Nephron (organoid): ENCODE measurements at regions not wholly inside any gene's neighbourhood (a gene's known extent, or its start where the extent isn't known, plus 50 kb on each side); places are given as distances from the start of the nearest gene placed in this dataset.

Experiments used
- H3K27ac Mint-ChIP-seq, 3 experiments: 2 replicates each; pipeline ENCODE4 v1.8.0; 2020; ENCODE audit warnings: mixed read lengths in 3 of 3, mild to moderate bottlenecking in 2 of 3, moderate library complexity in 1 of 3
- H3K27me3 Mint-ChIP-seq: 2 replicates; pipeline ENCODE4 v1.8.0; 2021; ENCODE audit warnings: low read depth, mild to moderate bottlenecking, moderate library complexity, mixed read lengths
- H3K36me3 Mint-ChIP-seq: 2 replicates; pipeline ENCODE4 v1.8.0; 2020; ENCODE audit warnings: low read depth, mixed read lengths
- H3K4me1 Mint-ChIP-seq: 2 replicates; pipeline ENCODE4 v1.8.0; 2020; ENCODE audit warnings: mixed read lengths
- H3K4me3 Mint-ChIP-seq, 3 experiments: 2 replicates each; pipeline ENCODE4 v1.8.0; 2020; ENCODE audit warnings: mild to moderate bottlenecking in 3 of 3, mixed read lengths in 3 of 3, moderate library complexity in 2 of 3
- H3K9me3 Mint-ChIP-seq: 2 replicates; pipeline ENCODE4 v1.8.0; 2020; ENCODE audit warnings: mixed read lengths
- TF ChIP-seq, protein P1 (sequence below), 3 experiments: fragments of 200-600 bp; sonication (generic); IDR thresholded peaks; one replicate each; pipeline ENCODE4 v1.5.0; 2021; ENCODE audit warnings: antibody characterized with exemption in 3 of 3; ENCODE audit not compliant: unreplicated experiment in 3 of 3

DNA sequence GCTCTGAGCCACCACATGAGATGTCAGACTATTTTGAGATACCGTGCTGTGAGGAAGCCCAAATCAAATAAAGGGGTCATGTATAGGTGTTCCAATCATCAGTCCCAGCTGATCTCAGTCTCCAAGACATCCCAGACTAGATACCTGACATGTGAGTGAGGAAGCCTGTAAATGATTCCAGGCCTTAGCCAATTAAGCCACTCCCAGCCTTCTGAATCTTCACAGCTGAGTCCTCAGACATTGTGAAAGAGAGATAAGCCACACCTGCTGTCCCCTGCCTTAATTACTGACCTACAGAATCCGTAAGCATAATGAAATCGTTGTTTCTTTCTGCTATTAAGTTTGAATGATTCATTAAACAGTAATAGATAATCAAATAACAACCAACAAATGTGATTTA is 671.4 kb downstream of the ZNF674 start:
- Mint-ChIP-seq H3K36me3 (no peaks in the 10 kb centered on the region), H3K4me1 (no peaks in the 10 kb centered on the region), H3K27me3 (no peaks in the 10 kb centered on the region), H3K27ac (no peak overlapping the region), H3K4me3 (no peak overlapping the region), H3K9me3 (no peaks in the 10 kb centered on the region)
- TF ChIP-seq, protein P1, sequence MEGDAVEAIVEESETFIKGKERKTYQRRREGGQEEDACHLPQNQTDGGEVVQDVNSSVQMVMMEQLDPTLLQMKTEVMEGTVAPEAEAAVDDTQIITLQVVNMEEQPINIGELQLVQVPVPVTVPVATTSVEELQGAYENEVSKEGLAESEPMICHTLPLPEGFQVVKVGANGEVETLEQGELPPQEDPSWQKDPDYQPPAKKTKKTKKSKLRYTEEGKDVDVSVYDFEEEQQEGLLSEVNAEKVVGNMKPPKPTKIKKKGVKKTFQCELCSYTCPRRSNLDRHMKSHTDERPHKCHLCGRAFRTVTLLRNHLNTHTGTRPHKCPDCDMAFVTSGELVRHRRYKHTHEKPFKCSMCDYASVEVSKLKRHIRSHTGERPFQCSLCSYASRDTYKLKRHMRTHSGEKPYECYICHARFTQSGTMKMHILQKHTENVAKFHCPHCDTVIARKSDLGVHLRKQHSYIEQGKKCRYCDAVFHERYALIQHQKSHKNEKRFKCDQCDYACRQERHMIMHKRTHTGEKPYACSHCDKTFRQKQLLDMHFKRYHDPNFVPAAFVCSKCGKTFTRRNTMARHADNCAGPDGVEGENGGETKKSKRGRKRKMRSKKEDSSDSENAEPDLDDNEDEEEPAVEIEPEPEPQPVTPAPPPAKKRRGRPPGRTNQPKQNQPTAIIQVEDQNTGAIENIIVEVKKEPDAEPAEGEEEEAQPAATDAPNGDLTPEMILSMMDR (IDR thresholded peaks at IDR 0.05; ENCODE audit: unreplicated experiment in 3 of 3), result no peak

DNA sequence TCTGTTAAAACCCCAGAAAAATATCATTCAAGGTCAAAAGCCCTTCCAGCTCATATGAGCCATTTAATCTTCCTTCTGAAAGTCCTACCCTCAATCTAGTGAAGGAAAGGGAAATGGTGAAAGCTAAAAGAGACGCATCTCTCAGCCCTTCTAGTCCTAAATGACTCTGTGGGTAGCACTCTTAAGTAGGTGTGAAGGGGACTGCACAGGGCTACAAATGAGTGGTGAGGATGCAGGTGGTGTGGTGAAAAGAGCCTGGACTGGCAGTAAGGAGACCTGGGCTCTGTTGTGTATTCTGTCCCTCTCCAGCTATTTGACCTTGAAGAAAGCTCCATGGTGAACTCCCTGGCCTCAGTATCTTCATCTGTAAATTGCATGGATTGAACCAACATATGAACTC is 671.8 kb upstream of the DIPK2B start:
- TF ChIP-seq, protein P1 (IDR thresholded peaks at IDR 0.05; ENCODE audit: unreplicated experiment in 3 of 3), result no peak
- Mint-ChIP-seq H3K9me3 (no peaks in the 10 kb centered on the region), H3K4me3 (no peak overlapping the region), H3K27ac (no peak overlapping the region), H3K4me1 (no peaks in the 10 kb centered on the region), H3K36me3 (no peaks in the 10 kb centered on the region), H3K27me3 (no peaks in the 10 kb centered on the region)

DNA sequence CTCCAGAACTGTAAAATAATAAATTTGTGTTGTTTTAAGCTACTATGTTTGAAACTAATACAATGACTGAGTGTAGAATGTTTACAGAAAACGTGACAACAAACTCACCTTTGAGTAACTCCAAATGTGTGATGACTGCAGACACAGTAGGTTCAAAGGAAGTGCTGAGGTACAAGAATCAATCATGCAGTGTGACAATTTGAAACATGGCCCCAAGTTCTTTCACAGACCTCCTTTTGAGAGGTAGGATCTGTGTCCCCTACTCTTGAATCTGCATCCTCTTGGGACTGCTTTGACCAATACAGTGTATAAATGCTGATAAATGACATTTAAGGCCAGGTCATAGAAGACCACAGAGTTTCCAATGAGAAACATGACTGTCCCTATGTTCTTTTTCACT is 667.7 kb upstream of the DIPK2B start:
- Mint-ChIP-seq H3K9me3 (no peaks in the 10 kb centered on the region), H3K27ac (no peak overlapping the region), H3K4me3 (no peak overlapping the region), H3K4me1 (no peaks in the 10 kb centered on the region), H3K27me3 (no peaks in the 10 kb centered on the region), H3K36me3 (no peaks in the 10 kb centered on the region)
- TF ChIP-seq, protein P1 (IDR thresholded peaks at IDR 0.05; ENCODE audit: unreplicated experiment in 3 of 3), result no peak

DNA sequence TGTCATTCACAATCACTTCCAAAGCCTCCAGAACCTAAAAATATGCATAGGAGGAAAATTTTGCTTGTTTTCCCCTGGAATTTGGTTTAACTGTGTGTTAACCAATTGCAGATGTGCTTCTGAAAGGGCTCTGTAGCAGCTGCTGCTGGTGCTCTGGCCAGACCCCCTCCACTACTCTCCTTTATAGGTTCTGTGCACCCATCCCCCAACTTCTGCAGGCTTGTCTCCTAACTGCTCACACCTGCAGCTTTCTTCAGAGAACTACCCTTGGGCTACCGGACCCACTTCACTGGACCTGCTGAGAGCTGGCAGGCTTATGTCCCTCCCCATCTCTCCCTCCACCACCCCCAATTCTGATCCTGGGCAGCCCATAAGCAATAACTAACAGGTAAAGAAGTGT is 662.1 kb upstream of the DIPK2B start:
- Mint-ChIP-seq H3K4me3 (no peak overlapping the region), H3K4me1 (no peaks in the 10 kb centered on the region), H3K36me3 (no peaks in the 10 kb centered on the region), H3K9me3 (no peaks in the 10 kb centered on the region), H3K27ac (no peak overlapping the region), H3K27me3 (no peaks in the 10 kb centered on the region)
- TF ChIP-seq, protein P1 (IDR thresholded peaks at IDR 0.05; ENCODE audit: unreplicated experiment in 3 of 3), result no peak

DNA sequence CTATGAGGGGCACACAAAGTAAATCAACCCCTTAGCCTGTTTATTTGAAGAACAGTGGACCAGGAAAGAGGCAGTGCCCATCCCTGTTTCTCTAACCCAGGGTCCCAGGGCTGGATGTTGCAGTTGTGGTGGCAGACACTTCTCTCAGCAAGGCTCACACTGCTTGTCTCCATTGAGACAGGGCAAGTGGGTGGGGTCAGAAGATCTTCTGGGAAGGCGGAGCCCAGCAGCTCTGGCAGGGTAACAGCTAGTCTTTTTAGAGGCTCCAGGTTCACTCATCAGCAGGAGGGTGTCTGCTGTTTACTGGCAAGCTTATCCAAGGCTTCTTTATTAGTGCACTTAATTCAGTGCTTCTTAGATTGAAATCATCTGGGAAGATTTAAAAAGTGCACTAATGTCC is 659.8 kb upstream of the DIPK2B start:
- no peak overlapping the region for H3K27ac Mint-ChIP-seq
- H3K36me3 Mint-ChIP-seq, result no peaks in the 10 kb centered on the region
- TF ChIP-seq, protein P1 (IDR thresholded peaks at IDR 0.05; ENCODE audit: unreplicated experiment in 3 of 3), result no peak
- no peaks in the 10 kb centered on the region for H3K4me1 Mint-ChIP-seq
- no peaks in the 10 kb centered on the region for H3K9me3 Mint-ChIP-seq
- H3K4me3 Mint-ChIP-seq, result no peak overlapping the region
- H3K27me3 Mint-ChIP-seq, result no peaks in the 10 kb centered on the region

DNA sequence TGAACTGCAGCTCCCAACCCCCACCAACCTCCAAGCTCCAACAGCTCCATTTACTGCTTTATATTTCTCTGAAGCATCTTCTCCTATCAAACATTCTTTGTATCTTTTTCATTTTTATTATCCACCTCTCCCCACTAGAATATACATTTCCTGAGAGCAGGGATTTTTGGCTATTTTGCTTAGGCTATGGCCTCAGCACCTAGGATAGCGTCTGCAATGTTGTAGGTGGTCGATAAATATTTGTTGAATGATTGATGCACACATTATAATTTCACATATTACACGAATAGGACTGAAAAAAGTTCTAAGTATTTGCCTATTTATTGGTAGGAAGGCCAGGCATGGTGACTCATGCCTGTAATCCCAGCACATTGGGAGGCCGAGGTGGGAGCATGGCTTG is 658.7 kb upstream of the DIPK2B start:
- Mint-ChIP-seq H3K36me3 (no peaks in the 10 kb centered on the region), H3K4me3 (no peak overlapping the region), H3K27me3 (no peaks in the 10 kb centered on the region), H3K27ac (no peak overlapping the region), H3K9me3 (no peaks in the 10 kb centered on the region), H3K4me1 (no peaks in the 10 kb centered on the region)
- TF ChIP-seq, protein P1 (IDR thresholded peaks at IDR 0.05; ENCODE audit: unreplicated experiment in 3 of 3), result no peak
